ENCODE measurements at regions not wholly inside any gene's neighbourhood (a gene's known extent, or its start where the extent isn't known, plus 50 kb on each side); places are given as distances from the start of the nearest gene placed in this dataset.

DNA sequence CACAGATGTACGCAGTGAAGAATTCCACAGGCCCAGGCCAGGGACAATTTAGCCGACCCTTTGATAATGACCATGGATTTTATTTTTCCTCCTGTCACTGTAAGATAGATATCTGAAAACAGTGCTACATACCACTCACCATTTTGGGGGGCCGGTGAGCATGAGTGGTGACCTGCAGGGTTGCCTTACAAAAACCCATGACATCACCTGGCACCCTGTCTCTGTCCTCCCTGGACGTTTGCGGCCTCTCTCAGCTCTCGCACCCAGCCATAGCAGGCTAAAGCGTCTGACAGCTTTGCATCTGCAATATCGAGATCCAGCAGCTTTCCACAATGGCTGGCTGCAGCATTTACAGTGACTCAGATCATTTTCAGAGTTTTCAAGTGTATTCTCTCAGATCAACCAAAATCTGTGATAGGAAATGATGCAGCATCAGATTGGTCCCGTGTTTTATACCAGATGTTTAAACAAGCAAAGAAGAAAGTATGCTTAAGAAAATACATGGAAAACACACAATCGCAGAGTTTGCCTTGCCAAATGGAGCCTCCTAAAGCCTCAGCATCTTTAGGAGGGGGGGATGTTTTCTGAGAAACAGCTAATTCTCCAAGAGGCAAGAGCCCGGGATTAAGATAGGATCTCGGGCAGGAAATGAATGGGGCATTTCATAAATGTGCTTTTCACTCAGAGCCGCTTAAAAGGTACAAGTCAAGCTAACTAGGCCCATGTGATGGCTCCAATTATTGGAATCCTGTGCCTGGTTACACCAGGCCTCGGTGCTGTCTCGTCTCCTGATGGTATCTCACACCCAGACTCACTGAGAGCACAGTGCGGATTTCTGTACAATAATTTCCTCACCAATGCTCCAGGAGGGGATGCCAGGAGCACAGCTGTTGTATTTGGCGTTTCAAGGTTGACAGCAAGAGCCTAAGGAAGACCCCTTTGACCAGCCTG, 257.3 kb downstream of the XXYLT1 start:
- no peak for DNase-seq

DNA sequence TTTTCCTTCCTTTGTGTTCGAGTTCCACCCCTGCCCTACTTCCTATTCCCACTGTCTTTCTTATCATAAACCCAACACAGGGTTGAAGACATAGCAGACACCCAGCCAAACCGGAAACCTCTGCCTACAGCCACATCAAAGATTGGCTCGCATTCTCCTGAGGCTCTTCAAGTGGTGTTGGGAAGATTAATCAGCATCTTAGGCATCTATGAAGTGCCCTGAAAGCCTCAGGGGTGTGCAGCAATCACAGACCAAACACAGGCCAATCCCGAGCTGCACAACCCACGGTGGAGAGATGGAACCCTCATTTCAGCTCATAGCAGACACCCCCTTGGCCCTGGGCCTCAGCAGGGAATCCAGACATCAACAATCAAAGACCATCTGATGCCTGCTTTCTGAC, 255.9 kb downstream of the XXYLT1 start:
- no peak for DNase-seq

DNA sequence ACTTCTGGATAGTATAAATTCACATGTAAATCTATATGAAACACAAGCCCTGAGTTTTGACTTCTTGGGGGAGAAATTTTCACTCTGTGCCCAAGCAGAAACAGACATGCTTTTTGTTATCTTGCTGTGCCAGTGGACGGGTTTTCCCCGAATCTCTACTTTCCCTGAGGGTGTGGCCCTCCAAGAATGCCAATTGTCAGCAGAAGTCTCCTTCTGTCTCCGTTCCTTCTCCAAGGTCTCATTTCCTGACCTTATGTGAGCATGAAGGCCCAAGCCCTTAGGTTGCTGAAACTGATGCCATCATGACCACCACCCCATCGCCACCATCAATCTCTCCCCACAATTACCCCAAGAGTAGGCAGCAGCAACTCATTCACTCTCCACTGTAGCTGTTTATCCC, 253.8 kb downstream of the XXYLT1 start:
- DNase-seq, result no peak

Measured in stimulated activated CD4-positive, alpha-beta T cell treated with anti-CD3 and anti-CD28 coated beads, Interleukin-2, amount 100 ng/mL, for 24 hours (primary cell).